GM12892 (cell line): ENCODE measurements at regions not wholly inside any gene's neighbourhood (a gene's known extent, or its start where the extent isn't known, plus 50 kb on each side); places are given as distances from the start of the nearest gene placed in this dataset.

Source experiments
- POLR2A ChIP-seq: IDR thresholded peaks from 2 replicates; pipeline ENCODE4 v1.6.1; 2011; ENCODE audit warnings: low read depth, low read length, control low read depth
- POLR2AphosphoS5 ChIP-seq: IDR thresholded peaks from 2 replicates; pipeline ENCODE4 v1.6.1; 2011; ENCODE audit warnings: low read depth, low read length, control low read depth

DNA sequence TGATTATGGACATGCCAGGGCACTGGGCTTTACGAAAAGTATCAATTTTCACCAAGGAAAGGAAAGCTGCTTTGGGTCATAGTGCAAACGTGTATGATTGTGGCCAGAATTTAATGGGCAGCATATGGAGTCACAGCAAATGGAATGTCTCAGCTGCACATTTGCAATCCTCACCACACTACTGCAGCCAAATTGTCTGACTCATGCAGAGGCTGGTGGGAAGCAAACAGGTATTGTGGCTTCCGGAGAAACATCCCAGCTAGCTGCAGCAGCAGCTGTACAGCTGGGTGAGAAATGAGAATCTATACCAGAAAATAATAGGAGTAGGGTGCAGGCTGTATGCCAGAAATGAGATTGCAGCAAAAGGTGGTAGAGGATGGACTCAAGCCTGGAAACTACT lies 374.7 kb upstream of the VWC2 start:
- TF ChIP-seq POLR2A (no peak), POLR2AphosphoS5 (no peak)
